Liver (tissue), 8 donors: ENCODE measurements at regions not wholly inside any gene's neighbourhood (a gene's known extent, or its start where the extent isn't known, plus 50 kb on each side); places are given as distances from the start of the nearest gene placed in this dataset.

Source experiments
- DNase-seq: peaks from one replicate; pipeline ENCODE4 v3.0.0-alpha.2; 2017; ENCODE audit warnings: low spot score
- H3K27ac ChIP-seq, 2 donors: one replicate each; pipeline ENCODE4 v1.7.0; 2013; ENCODE audit warnings: inconsistent platforms in 2 of 2, low read length in 2 of 2, control low read depth in 1 of 2, low read depth in 1 of 2, mild to moderate bottlenecking in 1 of 2
- H3K27me3 ChIP-seq, 4 donors: one replicate each; pipeline versions ENCODE4 v1.6.1 to v1.7.0; 2013; ENCODE audit warnings: low read length in 3 of 4, inconsistent platforms in 1 of 4, mild to moderate bottlenecking in 1 of 4, moderate library complexity in 1 of 4; ENCODE audit not compliant: control insufficient read depth in 4 of 4, insufficient read depth in 4 of 4
- H3K36me3 ChIP-seq, 4 donors: one replicate each; pipeline versions ENCODE4 v1.6.1 to v1.7.0; 2013; ENCODE audit warnings: low read length in 3 of 4, mild to moderate bottlenecking in 3 of 4, low read depth in 1 of 4, moderate library complexity in 1 of 4; ENCODE audit not compliant: control insufficient read depth in 4 of 4, insufficient read depth in 3 of 4
- H3K4me1 ChIP-seq, 4 donors: one replicate each; pipeline versions ENCODE4 v1.6.1 to v1.7.0; 2013; ENCODE audit warnings: low read length in 3 of 4, mild to moderate bottlenecking in 3 of 4, moderate library complexity in 1 of 4; ENCODE audit not compliant: control insufficient read depth in 4 of 4, insufficient read depth in 4 of 4
- H3K4me3 ChIP-seq, 3 donors: one replicate each; pipeline versions ENCODE4 v1.6.1 to v1.7.0; 2013; ENCODE audit warnings: low read length in 3 of 3, control low read depth in 1 of 3, low read depth in 1 of 3, mild to moderate bottlenecking in 1 of 3
- H3K9ac ChIP-seq, 2 donors: one replicate each; pipeline ENCODE4 v1.7.0; 2013; ENCODE audit warnings: low read length in 2 of 2, mild to moderate bottlenecking in 2 of 2, moderate library complexity in 2 of 2, control low read depth in 1 of 2, low read depth in 1 of 2
- H3K9me3 ChIP-seq, 4 donors: one replicate each; pipeline versions ENCODE4 v1.6.1 to v1.7.0; 2013; ENCODE audit warnings: low read length in 3 of 4; ENCODE audit not compliant: control insufficient read depth in 4 of 4
- ATF3 ChIP-seq: IDR thresholded peaks from 2 replicates; pipeline ENCODE4 v1.6.1; 2016; ENCODE audit warnings: antibody characterized with exemption
- CTCF ChIP-seq: fragments of 150-350 bp; IDR thresholded peaks from 2 replicates; pipeline ENCODE4 v1.5.1; 2017; ENCODE audit warnings: improper control_type of control experiment, low read depth, low read length; ENCODE audit not compliant: missing input control
- EGR1 ChIP-seq, 2 donors: IDR thresholded peaks; 2 replicates each; pipeline ENCODE4 v1.6.1; 2016 to 2018; ENCODE audit warnings: antibody characterized with exemption in 2 of 2, low read depth in 2 of 2
- FOXA1 ChIP-seq: IDR thresholded peaks from 2 replicates; pipeline ENCODE4 v1.6.1; 2016; ENCODE audit warnings: antibody characterized with exemption
- FOXA2 ChIP-seq: IDR thresholded peaks from 2 replicates; pipeline ENCODE4 v1.6.1; 2016; ENCODE audit warnings: antibody characterized with exemption
- GABPA ChIP-seq, 2 donors: IDR thresholded peaks in 1 of 2; conservative IDR thresholded peaks in 1 of 2; 2 replicates each; pipeline ENCODE4 v1.6.1; 2016; ENCODE audit warnings: antibody characterized with exemption in 2 of 2, mild to moderate bottlenecking in 1 of 2, moderate library complexity in 1 of 2
- HNF4A ChIP-seq, 2 donors: conservative IDR thresholded peaks; 2 replicates each; pipeline ENCODE4 v1.6.1; 2016; ENCODE audit warnings: antibody characterized with exemption in 2 of 2, mild to moderate bottlenecking in 2 of 2
- HNF4G ChIP-seq: IDR thresholded peaks from 2 replicates; pipeline ENCODE4 v1.6.1; 2016; ENCODE audit warnings: antibody characterized with exemption
- JUND ChIP-seq, 2 donors: IDR thresholded peaks; 2 replicates each; pipeline ENCODE4 v1.6.1; 2016; ENCODE audit warnings: antibody characterized with exemption in 2 of 2
- MAX ChIP-seq: IDR thresholded peaks from 2 replicates; pipeline ENCODE4 v1.6.1; 2016; ENCODE audit warnings: antibody characterized with exemption
- NR2F2 ChIP-seq: IDR thresholded peaks from 2 replicates; pipeline ENCODE4 v1.6.1; 2016; ENCODE audit warnings: antibody characterized with exemption
- RAD21 ChIP-seq, 2 donors: IDR thresholded peaks; 2 replicates each; pipeline ENCODE4 v1.6.1; 2016; ENCODE audit warnings: antibody characterized with exemption in 2 of 2, mild to moderate bottlenecking in 2 of 2
- REST ChIP-seq: IDR thresholded peaks from 2 replicates; pipeline ENCODE4 v1.6.1; 2016; ENCODE audit warnings: antibody characterized with exemption, mild to moderate bottlenecking
- RXRA ChIP-seq, 2 donors: IDR thresholded peaks; 2 replicates each; pipeline ENCODE4 v1.6.1; 2017 to 2018; ENCODE audit warnings: antibody characterized with exemption in 2 of 2, mild to moderate bottlenecking in 1 of 2
- SP1 ChIP-seq: IDR thresholded peaks from 2 replicates; pipeline ENCODE4 v1.6.1; 2018; ENCODE audit warnings: antibody characterized with exemption, mild to moderate bottlenecking
- TAF1 ChIP-seq: conservative IDR thresholded peaks from 2 replicates; pipeline ENCODE4 v1.6.1; 2016; ENCODE audit warnings: antibody characterized with exemption, mild to moderate bottlenecking
- YY1 ChIP-seq: IDR thresholded peaks from 2 replicates; pipeline ENCODE4 v1.6.1; 2016; ENCODE audit warnings: antibody characterized with exemption, mild to moderate bottlenecking
- WGBS: extraction: QIAGEN DNeasy Blood & Tissue Kit; methylation state at CpG from one replicate; pipeline ENCODE4 v1.1.7; 2013; 5-methylcytosine and 5-hydroxymethylcytosine counted together
- TF ChIP-seq, protein P1 (sequence below): IDR thresholded peaks from 2 replicates; pipeline ENCODE4 v1.6.1; 2016; ENCODE audit warnings: antibody characterized with exemption
- donor health status: healthy.
- donor health status: healthy.
- donor health status: healthy.
- donor health status: healthy.
- donor health status: healthy.

DNA sequence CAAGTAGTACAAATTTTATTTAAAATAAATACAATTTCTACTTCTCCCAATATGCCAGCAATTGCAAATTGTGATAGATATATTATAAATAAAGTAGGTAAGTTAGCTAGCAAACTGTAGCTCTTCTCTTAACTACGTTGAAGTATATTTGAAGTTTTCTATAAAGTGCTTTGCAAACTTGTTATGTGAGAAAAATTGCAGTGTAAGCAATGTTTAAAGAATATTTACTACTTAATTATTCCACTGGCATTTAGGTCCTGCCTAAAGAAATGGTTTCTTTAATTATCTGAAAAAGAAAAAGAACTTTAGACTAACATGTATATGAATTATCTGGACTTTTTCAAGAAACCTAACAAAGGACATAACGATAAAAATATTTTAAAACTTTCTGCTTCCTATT lies 1350.0 kb upstream of the CDH9 start:
- Histone ChIP-seq H3K27ac (no peak overlapping the region), H3K9me3 (no peaks in the 10 kb centered on the region), H3K36me3 (no peaks in the 10 kb centered on the region), H3K9ac (no peak overlapping the region), H3K4me1 (no peaks in the 10 kb centered on the region), H3K4me3 (no peak overlapping the region), H3K27me3 (peaks cover 0 to 2% (median 0%) of the 10 kb centered on the region in 4 donors)
- no peak for TF ChIP-seq FOXA1
- TF ChIP-seq JUND (IDR thresholded peaks at IDR 0.05), result no peak
- no peak for TF ChIP-seq NR2F2
- no peak for TF ChIP-seq MAX
- TF ChIP-seq GABPA (IDR thresholded peaks at IDR 0.05 in 1 of 2, conservative IDR thresholded peaks at IDR 0.05 in 1 of 2), result no peak
- TF ChIP-seq HNF4G, result no peak
- no peak for TF ChIP-seq YY1
- TF ChIP-seq RAD21 (IDR thresholded peaks at IDR 0.05), result no peak
- no peak for TF ChIP-seq FOXA2
- TF ChIP-seq ATF3, result no peak
- TF ChIP-seq RXRA (IDR thresholded peaks at IDR 0.05), result no peak
- TF ChIP-seq EGR1 (IDR thresholded peaks at IDR 0.05; ENCODE audit: low read depth in 2 of 2), result no peak
- no peak for TF ChIP-seq HNF4A (conservative IDR thresholded peaks at IDR 0.05)
- no peak for TF ChIP-seq SP1
- TF ChIP-seq, protein P1, sequence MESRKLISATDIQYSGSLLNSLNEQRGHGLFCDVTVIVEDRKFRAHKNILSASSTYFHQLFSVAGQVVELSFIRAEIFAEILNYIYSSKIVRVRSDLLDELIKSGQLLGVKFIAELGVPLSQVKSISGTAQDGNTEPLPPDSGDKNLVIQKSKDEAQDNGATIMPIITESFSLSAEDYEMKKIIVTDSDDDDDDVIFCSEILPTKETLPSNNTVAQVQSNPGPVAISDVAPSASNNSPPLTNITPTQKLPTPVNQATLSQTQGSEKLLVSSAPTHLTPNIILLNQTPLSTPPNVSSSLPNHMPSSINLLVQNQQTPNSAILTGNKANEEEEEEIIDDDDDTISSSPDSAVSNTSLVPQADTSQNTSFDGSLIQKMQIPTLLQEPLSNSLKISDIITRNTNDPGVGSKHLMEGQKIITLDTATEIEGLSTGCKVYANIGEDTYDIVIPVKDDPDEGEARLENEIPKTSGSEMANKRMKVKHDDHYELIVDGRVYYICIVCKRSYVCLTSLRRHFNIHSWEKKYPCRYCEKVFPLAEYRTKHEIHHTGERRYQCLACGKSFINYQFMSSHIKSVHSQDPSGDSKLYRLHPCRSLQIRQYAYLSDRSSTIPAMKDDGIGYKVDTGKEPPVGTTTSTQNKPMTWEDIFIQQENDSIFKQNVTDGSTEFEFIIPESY, result no peak
- no peak for TF ChIP-seq CTCF
- no peak for TF ChIP-seq REST
- TF ChIP-seq TAF1, result no peak
- no peak for DNase-seq
- 66% methylated on average over 2 of the region's 2 CpGs for WGBS
